ENCODE measurements at regions not wholly inside any gene's neighbourhood (a gene's known extent, or its start where the extent isn't known, plus 50 kb on each side); places are given as distances from the start of the nearest gene placed in this dataset.
"Not testable (repeated sequence)": the region's sequence is repeated elsewhere in the genome, so short reads cannot be mapped to it uniquely, and the experiment has no call there.

DNA sequence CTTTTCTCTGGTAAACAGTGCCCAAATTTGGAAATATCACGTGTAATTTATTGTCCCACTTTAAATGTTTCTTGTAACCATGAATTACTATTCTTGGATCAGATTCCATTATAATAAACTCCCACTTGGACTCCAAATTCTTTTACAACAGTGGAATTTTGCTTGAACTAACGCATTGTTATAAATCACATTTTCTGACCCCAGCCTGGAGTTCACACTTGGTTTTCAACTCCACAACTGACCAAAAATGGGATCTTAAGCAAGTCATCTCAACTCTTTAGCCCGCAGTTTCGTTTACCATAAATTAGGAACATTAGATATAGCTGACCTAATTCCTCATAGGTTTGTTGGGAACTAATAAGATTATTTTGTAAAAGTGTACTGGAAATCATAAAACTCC, 336.8 kb upstream of the NCAM1 start:
- no peak for DNase-seq

DNA sequence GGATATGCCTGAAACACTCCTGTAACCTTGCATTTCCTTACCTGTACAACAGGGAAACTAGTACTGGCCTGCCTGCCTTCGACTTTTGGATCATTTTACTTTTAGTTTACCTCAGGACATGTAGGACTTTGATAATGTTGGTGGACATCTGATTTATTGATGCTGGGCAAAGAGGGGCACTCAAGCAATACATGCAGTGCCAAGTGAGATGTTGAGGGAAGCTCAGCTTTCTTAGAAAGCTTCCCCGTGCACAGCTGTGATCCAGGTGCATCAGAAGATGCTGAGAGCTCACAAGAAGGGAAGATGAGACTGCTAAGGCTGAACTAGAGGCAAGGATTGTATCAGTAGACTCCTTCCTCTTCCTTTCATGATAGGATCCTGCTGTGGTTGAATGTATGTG, 336.2 kb upstream of the NCAM1 start:
- DNase-seq = not testable (repeated sequence)

DNA sequence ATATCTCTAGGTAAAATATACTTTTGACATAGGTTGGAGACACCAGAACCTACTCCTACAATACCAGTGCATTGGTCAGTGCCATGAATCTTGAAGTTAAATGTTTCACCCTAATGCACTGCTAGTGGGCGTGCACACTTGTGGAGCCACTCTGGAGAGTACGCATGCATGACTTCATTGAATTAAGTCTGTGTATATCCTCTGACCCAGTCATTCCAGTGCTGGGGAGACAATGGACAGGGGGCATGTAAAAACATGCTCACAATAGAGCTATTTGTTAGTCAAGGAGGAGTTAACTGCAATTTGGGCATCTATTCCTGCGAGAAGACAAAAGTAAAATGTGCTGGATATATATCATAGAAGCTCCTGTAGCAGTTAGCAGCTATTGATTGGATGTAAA, 335.4 kb upstream of the NCAM1 start:
- no peak for DNase-seq

DNA sequence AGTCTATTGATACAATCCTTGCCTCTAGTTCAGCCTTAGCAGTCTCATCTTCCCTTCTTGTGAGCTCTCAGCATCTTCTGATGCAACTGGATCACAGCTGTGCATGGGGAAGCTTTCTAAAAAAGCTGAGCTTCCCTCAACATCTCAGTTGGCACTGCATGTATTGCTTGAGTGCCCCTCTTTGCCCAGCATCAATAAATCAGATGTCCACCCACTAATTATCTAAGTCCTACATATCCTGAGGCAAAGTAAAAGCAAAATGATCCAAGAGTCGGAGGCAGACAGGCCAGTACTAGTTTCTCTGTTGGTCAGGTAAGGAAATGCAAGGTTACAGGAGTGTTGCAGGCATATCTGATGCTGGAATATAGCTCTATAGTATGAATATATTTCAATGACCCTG, 334.5 kb upstream of the NCAM1 start:
- no peak for DNase-seq

DNA sequence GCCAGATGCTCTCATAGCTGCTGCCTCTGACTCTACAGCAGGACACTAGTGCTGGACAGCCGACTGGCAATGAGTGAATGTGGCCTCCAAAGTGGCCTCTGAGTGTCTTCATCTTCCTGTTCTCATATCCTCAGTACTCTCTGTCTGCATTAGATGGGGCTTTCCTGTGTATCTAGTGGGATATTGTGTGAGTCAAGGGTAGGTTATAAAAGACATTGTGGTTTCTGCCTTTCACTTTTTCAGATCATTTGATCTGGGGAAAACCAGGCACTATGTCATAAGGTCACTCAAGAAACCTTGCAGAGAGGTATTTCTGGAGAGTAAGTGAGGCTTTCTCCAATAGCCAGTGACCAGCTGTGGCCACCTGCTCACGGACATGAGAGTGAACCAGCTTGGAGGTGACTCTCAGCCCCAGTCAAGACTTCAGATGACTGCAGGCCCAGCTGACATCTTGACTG, 333.6 kb upstream of the NCAM1 start:
- no peak for DNase-seq

DNA sequence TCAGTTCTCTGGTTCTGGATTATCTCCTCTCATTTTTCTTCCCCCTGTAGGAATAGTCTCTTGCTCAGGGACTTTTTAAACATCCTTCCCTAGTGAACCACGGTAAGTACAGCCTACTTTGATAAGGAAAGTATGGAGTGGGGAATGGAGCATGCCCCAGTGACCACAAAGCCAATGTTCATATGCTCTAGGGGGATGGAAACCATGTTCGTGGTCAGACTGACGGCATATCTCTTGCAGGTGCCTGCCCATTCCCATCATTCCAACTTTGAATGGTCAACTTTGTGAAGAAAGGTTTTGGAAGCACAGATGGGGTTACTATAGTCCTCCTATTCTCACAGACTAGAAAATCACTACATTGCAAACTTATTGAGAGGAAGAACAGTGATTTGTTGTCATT, 332.5 kb upstream of the NCAM1 start:
- DNase-seq = no peak

DNA sequence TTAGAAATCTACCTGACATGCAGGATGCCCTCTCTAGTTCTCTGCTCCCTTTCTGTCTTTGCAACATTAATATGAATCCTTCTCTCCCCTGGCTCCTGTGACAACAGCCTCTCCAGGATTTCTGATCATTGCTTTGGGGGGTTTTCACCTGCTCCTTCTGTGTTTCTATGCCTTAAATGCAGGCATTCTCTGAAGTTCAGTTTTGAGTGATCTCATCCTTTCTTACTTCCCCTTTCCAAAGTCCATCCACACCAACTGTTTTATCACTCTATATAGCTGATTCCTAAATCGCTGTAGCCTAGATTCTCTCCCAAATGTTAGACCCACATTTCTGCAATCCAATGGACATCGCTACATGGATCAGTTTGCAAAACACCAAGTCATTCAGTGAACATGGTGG, 330.7 kb upstream of the NCAM1 start:
- DNase-seq = no peak

DNA sequence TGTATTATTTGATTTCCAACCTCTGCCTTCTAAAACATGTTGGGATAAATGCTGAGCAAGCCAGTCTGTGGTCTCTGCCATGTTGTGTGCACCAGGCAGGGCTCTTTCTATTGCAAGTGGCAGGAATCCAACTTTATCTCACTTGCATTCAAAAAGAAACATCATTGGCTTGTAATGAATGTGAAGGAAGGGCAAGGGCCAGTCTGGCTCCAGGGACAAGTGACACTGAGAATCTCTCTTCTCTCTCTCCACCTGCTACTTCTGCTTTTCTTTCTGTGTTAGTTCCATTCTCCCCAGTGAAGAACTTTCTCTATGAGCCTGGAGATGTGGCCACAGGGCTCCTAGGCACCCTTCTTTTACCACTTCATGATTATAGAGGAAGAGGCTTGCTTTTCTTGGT, 329.9 kb upstream of the NCAM1 start:
- DNase-seq = no peak

DNA sequence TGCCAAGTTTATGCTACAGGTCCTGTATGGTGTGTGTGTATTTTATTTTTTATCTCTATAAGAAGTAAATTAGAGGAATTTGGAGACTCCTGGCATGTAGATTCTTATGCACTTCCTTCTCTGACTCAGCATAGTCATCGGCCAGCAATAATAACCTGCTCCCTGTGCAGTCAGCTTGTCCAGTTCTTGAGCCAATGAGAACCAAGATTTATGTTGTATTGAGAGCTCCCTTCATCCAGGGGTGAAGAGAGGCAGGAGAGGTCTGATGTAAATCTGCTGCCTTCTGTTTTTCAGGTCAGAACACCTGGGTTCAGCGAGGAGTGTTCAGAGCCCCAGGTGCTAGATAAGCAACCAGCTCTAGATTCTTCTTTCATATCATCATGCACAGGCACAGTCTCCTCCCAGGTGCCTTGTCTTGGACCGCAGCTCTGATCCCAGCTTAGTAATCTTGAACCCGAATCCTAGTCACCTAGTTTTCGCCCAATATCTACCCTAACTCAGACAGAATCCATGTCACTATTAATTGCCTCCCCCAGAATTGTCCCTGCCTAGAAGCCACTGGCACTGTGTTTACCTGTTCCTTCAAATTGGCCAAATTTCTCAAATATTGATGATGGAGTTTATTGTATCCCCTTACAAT, 328.2 kb upstream of the NCAM1 start:
- no peak for DNase-seq

DNA sequence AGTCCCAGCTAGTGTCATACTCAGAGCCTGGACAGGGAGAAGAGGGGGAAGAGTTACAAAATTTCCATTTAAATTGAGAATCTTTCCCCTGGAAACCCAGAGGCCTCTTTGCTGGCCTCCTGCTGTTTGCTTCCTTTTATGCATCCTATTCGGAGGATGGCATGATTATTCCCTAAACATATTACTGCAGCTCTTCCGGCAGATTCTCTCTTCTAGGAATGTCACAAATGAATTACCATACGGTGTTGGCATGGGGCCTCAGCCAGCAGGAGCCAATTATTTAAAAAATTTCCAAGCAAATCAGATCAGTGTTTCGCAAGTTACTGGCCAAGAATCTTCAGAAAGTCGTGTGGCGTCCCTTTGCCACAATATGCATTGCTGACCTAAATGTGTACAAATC, 326.7 kb upstream of the NCAM1 start:
- DNase-seq = no peak

DNA sequence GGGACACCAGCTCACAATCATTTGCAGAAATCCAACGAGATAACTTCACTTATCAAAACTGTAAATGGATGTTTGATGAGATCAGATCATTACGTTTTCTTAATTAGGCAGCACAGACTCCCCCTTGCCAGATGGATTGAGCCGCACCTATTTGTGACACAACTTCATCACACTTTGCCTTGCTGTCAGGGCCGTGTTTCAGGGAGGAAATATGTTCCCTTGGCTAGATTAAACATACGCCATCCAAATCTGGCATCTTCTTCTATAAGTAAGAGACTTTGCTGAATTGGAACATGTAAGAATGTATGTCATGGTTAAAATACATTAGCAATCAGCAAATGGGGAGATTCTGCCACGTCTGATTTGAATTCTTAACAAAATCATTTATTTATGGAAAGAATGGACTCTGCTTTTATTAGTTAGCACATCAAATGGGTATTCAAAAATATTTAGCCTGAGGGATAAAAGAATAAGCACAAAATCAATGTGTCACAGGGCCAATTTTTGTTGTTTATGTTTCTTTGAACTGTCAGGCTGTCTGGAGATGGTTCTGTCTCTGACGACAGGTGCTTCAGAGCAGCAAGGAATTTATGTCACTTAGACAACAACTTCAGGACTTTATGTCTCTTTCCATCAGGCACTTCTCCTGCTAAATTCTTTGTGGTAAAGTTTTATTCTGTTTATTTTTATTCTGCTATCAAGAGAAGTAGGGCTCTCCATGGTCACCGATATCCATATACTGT, 326.1 kb upstream of the NCAM1 start:
- no peak for DNase-seq

DNA sequence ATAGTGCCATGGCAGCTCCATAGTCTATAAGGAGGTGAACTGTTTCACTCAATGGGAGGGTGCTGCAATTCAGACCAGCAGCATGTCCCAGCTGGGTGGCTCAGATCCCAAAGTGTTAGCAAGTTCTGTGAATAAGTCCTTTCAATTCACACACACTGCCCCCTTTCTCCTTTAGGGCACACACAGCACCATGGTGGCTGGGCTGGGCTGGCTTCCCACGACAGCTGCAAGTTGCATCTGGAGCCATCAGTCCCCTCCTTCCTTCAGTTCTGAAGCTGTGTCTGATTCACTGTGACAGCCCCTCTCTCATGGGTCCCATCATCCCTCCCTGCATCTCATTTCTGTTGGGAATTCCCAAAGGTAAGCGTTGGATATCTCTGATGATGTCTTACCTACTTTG, 324.1 kb upstream of the NCAM1 start:
- no peak for DNase-seq

DNA sequence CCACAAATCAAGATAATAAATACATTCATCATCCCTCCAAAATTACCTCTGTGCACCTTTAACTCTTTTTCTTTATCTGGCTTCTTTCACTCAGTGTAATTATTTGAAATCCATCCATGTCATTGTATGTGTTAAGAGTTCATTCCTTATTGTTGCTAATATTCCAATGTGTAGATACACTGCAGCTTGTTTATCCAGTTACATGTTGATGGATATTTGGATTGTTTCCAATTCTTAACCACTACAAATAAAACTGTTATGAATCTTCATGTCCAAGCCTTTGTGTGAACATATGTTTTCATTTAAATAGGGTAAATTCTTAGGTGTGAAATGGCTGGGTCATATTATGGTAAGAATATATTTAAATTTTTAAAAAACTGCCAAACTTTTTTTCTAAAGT, 323.3 kb upstream of the NCAM1 start:
- no peak for DNase-seq

DNA sequence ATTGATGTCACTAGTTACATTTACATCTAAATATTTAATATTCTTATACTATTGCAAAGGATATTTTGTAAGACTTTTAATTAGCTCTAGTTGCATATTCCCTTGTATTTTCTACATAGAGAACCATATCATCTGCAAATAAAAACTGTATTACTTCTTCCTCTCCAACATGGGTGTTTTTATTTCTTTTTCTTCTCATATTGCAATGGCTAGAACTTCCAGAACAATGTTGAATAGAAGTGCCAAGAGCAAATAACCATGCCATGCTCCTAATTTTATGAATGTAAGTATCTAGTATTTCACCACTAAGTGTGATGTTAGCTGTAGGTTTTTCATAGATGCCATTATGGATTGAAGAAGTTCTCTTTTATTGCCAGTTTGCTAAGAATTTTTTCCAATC, 321.8 kb upstream of the NCAM1 start:
- DNase-seq = no peak

DNA sequence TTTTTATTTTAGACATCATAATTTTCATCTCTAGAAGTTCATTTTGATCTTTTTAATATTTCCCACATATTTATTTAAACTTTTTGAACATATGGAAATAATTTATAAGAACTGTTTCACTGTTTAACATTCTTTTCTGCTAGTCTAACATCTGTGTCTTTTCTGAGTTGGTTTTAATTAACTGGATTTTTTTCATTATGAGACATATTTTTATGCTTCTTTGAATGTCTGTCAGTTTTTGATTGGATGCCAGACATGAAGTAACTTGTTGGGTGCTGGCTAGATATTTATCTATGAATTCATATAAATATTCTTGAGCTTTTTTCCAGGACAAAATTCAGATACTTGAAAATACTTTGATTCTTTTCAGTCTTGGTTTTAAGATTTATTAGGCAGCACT, 317.8 kb upstream of the NCAM1 start:
- DNase-seq = no peak

DNA sequence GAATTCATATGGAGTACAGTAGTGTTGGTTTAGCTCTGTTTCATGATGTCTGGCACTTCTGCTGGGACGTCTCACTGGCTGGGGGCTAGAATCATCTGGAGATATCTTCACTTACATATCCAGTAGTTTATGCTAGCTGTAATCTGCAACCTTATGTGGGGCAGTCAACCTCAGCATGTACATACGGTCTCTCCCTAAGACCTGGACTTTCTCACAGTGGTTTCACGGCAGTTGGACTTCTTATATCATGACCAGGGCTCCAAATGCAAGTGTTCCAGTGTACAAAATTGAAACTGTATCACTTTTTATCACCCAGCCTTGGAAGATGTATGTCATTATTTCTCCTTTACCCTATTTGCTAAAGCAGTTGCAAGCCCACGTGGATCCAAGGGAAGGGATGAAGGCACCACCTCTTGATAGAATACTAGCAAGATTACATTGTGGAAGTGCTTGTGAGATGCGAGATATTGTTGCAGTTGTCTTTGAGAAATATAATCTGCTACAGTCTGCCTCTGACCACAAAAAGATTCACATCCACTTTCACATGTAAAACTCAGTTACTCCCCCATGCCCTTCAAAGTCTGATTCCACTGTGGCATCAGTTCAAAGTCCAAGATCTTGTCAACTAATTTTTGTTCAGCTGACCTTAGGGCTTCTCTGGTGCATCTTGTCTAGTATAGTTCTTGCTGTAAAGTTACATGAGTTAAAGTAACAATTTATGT, 316.6 kb upstream of the NCAM1 start:
- DNase-seq = no peak

DNA sequence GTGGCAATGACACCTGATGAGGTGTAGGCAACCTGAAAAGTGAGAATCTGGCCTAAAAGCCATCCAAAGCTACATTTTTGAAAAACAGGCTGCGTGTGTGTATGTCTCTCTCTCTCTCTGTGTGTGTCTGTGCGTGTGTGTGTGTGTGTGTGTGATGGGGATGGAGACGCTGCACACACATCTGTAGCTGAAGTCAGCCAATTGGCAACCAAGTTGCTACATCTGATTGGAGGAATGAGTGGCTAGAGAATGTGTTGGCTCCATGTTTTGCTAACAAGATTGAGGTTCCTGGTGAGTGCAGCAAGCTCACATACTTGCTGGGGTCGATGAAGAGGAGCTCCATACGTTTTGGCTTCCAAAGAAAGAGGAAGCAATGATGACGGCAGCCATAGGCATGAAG, 311.4 kb upstream of the NCAM1 start:
- DNase-seq = no peak

DNA sequence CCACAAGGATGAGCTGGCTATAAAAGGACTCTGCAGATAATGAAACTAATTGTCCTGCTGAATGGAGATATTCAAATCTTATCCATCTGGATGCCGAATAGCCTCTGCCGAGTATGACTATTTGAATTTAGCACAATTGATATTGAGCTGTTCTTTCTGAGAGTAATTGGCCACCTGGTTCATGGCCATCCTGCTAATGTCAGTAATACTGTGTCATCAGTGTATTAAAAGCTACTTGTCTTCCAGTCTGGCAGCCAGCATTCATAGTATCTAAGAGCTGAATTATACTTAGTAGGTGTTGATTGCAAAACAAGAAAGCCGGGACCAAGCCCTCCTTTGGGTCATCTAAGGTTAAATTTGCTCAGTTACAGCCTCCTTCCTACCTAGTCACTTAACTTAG, 310.7 kb upstream of the NCAM1 start:
- no peak for DNase-seq

DNA sequence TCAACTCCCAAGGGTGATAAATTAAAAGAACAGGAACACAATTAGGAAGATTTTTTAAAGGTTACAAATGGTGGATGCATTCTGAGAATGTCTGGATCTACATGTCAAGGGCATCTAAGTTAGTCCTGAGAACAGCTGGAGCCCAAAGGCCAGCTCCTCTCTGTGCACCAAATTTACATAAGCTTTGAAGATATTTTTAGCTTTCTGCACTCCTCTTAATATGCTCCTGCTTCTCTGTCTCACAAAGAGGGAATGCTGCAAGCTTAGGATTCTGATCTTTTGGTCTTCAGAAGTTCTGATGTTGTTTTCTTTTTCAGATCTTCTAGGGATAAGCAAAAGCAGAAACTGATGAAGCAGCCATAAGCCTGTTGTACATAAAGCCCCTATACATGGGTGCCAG, 309.8 kb upstream of the NCAM1 start:
- DNase-seq = no peak

DNA sequence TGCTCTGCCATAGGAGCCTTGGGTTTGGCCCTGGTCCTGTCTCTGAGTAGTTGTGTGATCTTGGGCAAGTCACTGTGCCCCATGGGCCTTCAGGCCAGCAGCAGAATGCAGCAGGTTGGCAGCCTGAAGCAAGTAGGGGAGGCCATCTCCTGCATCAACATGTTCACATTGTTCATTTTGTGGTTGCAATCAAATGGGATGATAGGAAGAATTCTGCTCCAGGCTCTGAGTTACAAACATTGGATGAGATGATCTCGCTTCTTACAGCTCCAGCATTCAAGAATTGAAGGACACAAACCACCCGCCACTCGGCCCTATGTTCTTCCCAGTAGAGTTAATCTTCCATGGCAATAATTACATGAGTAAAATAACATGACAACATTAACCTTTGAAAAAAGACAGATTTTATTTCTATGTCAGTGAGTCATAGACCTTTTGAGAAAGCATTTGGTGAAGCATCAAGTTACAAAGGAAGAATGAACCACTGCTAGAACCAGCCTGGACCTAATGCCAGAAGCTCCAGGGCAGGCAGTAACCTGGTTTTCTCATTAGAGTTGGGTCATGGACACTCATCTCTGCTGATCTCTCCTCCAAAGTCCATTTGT, 308.3 kb upstream of the NCAM1 start:
- DNase-seq = no peak

DNA sequence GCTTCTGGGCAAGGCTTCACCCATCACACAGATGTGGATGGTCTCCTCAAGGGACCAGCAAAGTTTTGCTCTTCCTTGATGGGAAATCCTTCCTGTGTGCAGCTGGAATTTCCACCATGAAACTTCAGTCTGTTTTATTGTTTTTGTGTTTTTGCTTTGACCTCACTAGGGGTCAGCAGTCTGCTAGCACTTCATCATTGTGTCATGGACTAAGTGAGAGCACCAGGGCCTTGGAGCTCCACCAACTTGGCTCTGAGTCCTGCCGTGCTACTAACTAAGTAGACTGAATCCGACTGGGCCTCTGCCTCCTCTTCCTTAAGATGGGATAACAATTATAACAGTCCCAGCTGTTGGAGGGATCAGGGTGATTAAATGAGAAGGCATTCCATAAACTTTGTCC, 305.8 kb upstream of the NCAM1 start:
- DNase-seq = no peak

DNA sequence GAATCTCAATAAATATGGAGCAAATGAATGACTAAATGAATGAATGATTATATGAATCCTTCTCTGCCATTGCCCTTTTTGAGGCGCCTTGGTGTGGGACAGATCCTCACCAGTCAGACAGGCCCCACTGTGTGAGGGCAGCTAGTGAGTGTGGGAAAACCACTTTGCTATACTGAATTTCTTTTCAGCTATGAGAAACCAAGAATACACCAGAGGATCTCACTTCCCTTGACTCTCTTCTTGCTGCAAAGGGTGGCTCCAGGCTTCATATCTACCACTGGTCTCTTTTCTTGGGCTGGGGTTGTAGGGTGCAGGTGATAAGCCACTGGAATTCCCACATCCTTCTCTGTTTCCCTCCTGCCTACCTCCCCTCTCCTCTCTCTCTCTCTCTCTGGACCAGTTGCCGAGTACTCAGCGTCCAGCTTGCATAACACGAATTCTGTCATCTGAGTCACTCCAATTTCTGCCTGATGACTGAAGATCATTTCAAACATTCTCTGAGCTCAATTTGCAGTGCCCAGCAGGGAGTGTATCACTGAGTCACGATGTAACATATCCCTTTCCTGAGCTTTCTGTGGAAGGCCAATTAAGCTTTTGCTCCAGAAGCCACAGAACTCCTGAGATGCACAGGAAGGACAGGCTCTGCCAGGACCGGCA, 304.3 kb upstream of the NCAM1 start:
- no peak for DNase-seq

DNA sequence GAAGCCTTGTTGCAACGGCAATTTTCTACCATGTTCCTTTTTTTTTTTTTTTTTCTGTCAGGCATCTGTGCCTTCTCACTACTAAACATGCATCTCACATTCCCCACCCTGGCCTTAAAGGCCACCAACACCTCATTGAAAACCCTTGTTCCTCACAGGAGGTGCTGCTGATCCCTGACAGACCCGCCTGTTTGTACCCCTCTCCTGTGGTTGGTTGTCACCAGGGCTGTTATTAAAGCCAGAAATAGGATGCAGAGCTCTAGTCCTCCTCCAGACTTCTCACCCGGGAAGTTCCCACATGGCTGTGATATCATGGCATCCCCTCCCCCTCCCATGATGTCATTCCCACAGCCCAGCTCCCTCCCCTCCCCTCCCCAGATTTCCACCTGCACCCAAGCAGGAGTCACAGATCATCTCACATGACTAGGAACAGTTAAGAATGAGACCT, 302.8 kb upstream of the NCAM1 start:
- DNase-seq = no peak

All from activated effector memory CD4-positive, alpha-beta T cell treated with Interleukin-2 at 50 U/mL for 16 hours (primary cell).